Mesodermal cell (in vitro differentiated cells): ENCODE measurements at regions not wholly inside any gene's neighbourhood (a gene's known extent, or its start where the extent isn't known, plus 50 kb on each side); places are given as distances from the start of the nearest gene placed in this dataset.

ENCODE experiments used
- H3K27ac ChIP-seq: 2 replicates; pipeline ENCODE4 v1.7.0; 2013; ENCODE audit warnings: mild to moderate bottlenecking, low read depth, low read length, moderate library complexity; ENCODE audit not compliant: severe bottlenecking
- H3K36me3 ChIP-seq: 2 replicates; pipeline ENCODE4 v1.7.1; 2013; ENCODE audit warnings: mild to moderate bottlenecking, low read length, moderate library complexity; ENCODE audit not compliant: control insufficient read depth, insufficient read depth
- H3K4me1 ChIP-seq: one replicate; pipeline ENCODE4 v1.7.1; 2013; ENCODE audit warnings: mild to moderate bottlenecking, low read length; ENCODE audit not compliant: insufficient read depth, control insufficient read depth, poor library complexity, severe bottlenecking
- H3K4me3 ChIP-seq: 2 replicates; pipeline ENCODE4 v1.7.0; 2013; ENCODE audit warnings: low read length, control low read depth, mild to moderate bottlenecking; ENCODE audit not compliant: insufficient read depth, poor library complexity, severe bottlenecking; ENCODE audit errors: extremely low read depth
- H3K9me3 ChIP-seq: 2 replicates; pipeline ENCODE4 v1.7.1; 2013; ENCODE audit warnings: mild to moderate bottlenecking, low read length, moderate library complexity; ENCODE audit not compliant: control insufficient read depth
- WGBS, 2 experiments: methylation state at CpG; one replicate each; pipeline ENCODE4 v1.1.5; 2013; ENCODE audit warnings: missing lambda C conversion rate in 2 of 2; ENCODE audit not compliant: insufficient coverage in 2 of 2; 5-methylcytosine and 5-hydroxymethylcytosine counted together

DNA sequence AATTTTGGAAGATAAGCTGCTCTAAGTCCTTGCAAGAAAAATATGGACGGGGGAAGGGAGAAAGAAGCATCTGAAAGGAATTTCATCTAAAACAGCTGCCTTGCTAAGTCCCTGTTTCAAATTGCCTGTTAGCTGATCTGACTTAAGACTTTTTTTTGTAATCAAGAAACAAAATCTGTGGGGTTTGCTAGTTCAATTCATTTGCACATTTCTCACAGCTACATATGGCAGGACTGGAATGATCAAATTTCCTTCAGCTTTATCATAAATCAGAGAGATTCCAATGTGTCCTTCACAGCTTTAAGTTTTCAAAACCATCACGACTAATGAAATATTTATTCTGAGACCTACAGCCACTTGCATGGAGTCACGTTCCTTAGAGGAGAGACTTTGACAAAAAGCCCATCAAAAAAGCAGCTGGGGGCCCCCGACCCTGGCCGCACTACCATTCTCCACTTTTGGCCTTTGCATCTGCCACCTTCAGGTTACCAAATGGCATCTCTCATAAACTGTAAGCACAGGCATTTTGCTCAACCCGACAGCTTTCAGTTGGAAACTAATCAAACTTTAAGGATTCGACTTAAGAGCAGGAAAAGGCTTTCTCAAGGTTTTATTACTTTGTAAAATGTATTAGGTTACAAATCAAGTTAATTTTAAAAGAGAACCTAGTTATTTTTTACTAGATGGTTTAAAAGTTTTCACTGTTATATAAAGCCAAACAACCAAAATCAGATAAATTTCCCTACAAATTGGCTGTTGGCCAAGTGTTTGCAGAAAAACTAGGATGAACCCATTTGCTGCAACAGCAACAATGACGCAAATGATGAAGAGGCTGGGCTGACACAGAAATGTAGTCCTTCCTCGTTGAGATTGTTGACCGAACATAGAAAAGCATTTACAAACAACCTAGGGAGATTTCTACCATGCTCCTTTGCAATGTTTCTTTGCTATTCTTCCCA, 100.4 kb upstream of the RND3 start:
- no peaks in the 10 kb centered on the region for H3K36me3 ChIP-seq
- H3K4me3 ChIP-seq, result no peak overlapping the region
- peaks cover 3% of the 10 kb centered on the region for H3K4me1 ChIP-seq
- H3K9me3 ChIP-seq, result no peaks in the 10 kb centered on the region
- H3K27ac ChIP-seq, result no peak overlapping the region
- 76 to 84% methylated on average over 6 to 8 of the region's 10 CpGs for WGBS, 2 experiments

DNA sequence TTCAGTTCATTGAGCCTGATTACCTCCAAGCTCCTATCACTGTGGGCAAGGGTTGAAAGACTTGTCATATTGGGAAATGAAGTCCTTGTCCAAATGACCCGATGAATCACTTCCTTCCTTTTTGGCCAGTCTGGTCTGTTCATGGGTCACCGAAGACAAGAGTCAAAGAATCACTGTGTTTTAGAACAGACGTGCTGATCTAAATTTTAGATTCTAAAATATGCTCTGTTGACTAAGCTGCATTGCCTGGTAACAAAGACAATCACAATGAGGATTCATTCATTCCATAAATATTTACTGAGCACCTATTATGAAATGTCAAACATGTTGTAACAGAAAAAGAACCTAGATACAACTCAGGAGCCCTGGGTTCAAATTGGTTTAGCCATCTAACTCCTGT, 99.4 kb upstream of the RND3 start:
- Histone ChIP-seq H3K4me3 (no peak overlapping the region), H3K36me3 (no peaks in the 10 kb centered on the region), H3K27ac (no peak overlapping the region), H3K4me1 (peaks cover 3% of the 10 kb centered on the region), H3K9me3 (no peaks in the 10 kb centered on the region)
- WGBS, 2 experiments, result 67 to 82% methylated on average over 1 to 2 of the region's 3 CpGs

DNA sequence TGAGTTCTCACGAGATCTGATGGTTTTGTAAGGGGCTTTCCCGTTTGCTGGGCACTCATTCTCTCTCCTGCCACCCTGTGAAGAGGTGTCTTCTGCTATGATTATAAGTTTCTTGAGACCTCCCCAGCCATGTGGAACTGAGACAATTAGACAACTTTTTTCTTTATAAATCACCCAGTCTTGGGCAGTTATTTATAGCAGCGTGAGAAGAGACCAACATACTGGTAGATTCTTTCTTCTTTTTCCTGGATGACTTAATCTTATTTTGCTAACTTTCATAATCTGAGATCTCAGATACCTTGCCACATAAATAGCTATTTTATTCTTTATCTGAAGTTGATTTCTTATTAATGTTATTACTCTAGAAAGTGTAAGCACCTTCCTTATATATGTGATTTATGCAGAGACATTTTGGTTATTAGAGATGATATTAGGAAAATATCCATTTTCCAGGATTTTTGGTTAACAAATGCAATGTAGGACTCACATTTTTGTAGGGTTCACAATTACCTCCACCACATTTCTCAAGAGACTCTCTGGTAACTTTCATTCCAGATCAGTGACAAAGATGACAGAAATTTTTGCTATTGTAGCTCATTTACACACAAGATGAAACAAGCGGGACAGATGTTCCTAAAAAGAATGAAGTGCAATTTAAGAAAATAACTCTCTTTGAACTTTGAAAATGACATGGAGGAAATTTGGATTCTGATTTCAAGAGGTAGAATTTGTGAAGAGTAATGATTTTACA, 97.9 kb upstream of the RND3 start:
- H3K9me3 ChIP-seq, result no peaks in the 10 kb centered on the region
- no peak overlapping the region for H3K4me3 ChIP-seq
- peaks cover 3% of the 10 kb centered on the region for H3K4me1 ChIP-seq
- no peak overlapping the region for H3K27ac ChIP-seq
- no peaks in the 10 kb centered on the region for H3K36me3 ChIP-seq
- whole genome bisulfite sequencing, 2 experiments, result 100% methylated on average over 2 of the region's 4 CpGs; no CpG with 5 or more reads in 1 of the 2 experiments

- Histone ChIP-seq H3K9me3 (no peaks in the 10 kb centered on the region), H3K27ac (no peak overlapping the region), H3K36me3 (no peaks in the 10 kb centered on the region), H3K4me3 (no peak overlapping the region), H3K4me1 (peaks cover 3% of the 10 kb centered on the region)
- 90 to 93% methylated on average over 3 to 4 of the region's 4 CpGs for WGBS, 2 experiments
These were observed 96.6 kb upstream of the RND3 start for GRCh38 chr2:150584081-150584480.

GRCh38 chr2:150581717-150582472, 94.4 kb upstream of the RND3 start:
- Histone ChIP-seq H3K27ac (no peak overlapping the region), H3K4me3 (no peak overlapping the region), H3K4me1 (no peaks in the 10 kb centered on the region), H3K9me3 (peaks cover 10% of the 10 kb centered on the region), H3K36me3 (no peaks in the 10 kb centered on the region)
- 82 to 87% methylated on average over 2 to 3 of the region's 5 CpGs for WGBS, 2 experiments

- H3K4me3 ChIP-seq, result no peak overlapping the region
- H3K4me1 ChIP-seq, result no peaks in the 10 kb centered on the region
- H3K27ac ChIP-seq, result no peak overlapping the region
- H3K36me3 ChIP-seq, result no peaks in the 10 kb centered on the region
- WGBS, 2 experiments, result 96 to 98% methylated on average over 2 of the region's 2 CpGs
- H3K9me3 ChIP-seq, result peaks cover 10% of the 10 kb centered on the region
These were observed 91.0 kb upstream of the RND3 start for GRCh38 chr2:150578481-150578880.

DNA sequence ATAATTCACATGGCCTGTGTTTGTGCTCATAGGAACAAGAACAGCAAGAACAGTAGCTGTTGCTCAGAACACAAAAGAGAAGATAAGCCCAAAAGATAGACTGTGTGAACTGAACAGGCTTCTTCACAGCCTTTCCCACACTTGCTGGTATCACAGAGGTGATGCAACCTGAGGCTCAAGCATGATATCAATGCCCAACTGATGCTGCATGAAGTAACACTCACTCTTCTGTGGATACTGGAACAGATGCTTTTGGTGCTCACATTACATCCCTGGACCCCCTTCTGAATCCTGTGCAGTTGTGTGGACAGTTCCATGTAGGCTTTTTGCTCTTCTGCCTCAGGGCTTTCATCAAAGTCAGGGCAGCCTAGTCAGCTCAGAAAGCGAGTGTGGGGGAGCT, 88.4 kb upstream of the RND3 start:
- H3K4me3 ChIP-seq, result no peak overlapping the region
- 100% methylated on average over 1 of the region's 1 CpG; no CpG with 5 or more reads in 1 of the 2 experiments for WGBS, 2 experiments
- H3K4me1 ChIP-seq, result no peaks in the 10 kb centered on the region

GRCh38 chr2:150572961-150573395, 85.5 kb upstream of the RND3 start:
- Histone ChIP-seq H3K36me3 (no peaks in the 10 kb centered on the region), H3K4me1 (no peaks in the 10 kb centered on the region), H3K9me3 (no peaks in the 10 kb centered on the region), H3K4me3 (no peak overlapping the region), H3K27ac (no peak overlapping the region)

More for the DNA sequence above, 88.4 kb upstream of the RND3 start:
- no peaks in the 10 kb centered on the region for H3K36me3 ChIP-seq
- H3K9me3 ChIP-seq, result peaks cover 10% of the 10 kb centered on the region
- H3K27ac ChIP-seq, result no peak overlapping the region

- no peaks in the 10 kb centered on the region for H3K9me3 ChIP-seq
These were observed 84.8 kb upstream of the RND3 start for GRCh38 chr2:150572194-150572766.

DNA sequence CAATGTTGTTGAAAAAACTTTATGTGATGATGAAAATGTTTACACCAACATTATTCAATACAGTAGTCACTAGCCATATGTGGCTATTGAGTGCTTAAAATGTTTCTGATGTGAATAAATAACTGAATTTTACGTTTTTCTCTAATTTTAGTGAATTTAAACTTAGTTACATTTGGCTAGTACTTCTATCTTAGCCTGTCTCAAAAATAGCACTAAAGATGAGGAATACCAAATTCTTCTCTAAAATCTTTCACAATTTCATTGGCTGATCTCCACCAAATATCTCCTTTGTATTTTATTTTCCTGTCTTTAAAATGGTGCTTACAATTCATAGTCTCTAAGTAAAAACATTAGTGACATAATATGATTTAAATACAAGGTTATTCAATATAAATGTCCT, 83.7 kb upstream of the RND3 start:
- Histone ChIP-seq H3K4me1 (no peaks in the 10 kb centered on the region), H3K4me3 (no peak overlapping the region), H3K9me3 (no peaks in the 10 kb centered on the region), H3K27ac (no peak overlapping the region), H3K36me3 (no peaks in the 10 kb centered on the region)
- WGBS, 2 experiments, result no CpG with 5 or more reads among the region's 1 CpG

More at GRCh38 chr2:150572194-150572766, 84.8 kb upstream of the RND3 start:
- H3K36me3 ChIP-seq, result no peaks in the 10 kb centered on the region
- no peak overlapping the region for H3K4me3 ChIP-seq
- H3K4me1 ChIP-seq, result no peaks in the 10 kb centered on the region
- no peak overlapping the region for H3K27ac ChIP-seq
- WGBS, 2 experiments, result 77 to 88% methylated on average over 3 to 4 of the region's 6 CpGs
